CD4-positive, alpha-beta T cell treated with Interleukin-15 for 1 hour (primary cell): ENCODE measurements at regions not wholly inside any gene's neighbourhood (a gene's known extent, or its start where the extent isn't known, plus 50 kb on each side); places are given as distances from the start of the nearest gene placed in this dataset.

ENCODE experiments used
- DNase-seq: peaks from one replicate; pipeline ENCODE4 v3.0.0-alpha.2; 2020

DNA sequence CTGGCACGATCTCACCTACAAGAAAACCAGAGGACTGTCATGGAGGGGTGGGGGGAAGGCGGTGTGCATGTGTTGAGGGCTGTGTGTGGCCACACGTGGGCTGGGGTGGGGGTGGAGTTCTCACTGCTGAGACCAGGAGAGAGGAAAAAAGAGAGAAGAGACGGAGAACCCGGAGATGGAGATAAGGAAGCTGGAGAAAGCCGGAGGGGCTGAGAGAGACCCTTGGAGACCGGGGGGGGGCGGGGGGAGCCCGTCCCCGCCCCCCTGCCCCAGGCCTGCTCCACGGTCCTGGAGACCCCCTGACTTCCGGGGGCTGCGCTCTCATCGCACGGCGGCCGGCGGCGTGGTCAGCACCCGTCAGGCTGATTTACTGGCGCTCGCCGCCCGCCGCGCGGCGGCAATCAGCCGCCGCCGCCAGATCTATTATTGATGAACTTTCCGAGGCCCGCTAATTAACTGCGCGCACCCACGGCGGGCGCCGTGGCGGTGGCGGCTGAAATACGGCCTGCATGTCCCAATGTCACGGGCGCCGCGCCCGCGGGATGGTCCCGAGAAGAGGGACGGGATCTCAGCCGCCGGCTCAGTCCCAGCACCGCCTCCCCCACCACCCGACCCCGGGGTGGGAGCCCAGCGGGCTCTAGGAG lies 187.4 kb downstream of the MN1 start:
- DNase-seq, result no peak

DNA sequence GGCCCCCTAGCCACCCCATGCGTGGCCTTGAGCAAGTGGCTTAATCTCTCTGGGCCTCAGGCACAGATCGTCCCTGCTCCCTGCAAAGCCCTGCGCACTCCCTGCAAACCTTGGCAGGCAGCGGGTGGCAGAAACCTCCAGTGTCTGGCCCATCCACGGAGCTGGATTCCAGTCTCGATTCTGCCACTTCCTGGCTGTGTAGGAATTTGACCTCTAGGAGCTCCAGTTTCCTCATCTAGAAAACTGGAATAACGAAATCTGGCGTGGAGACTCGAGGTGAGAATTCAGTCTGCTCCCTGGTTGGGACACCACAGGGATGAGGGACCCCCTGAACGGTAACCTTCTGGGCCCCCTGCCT lies 186.9 kb downstream of the MN1 start:
- DNase-seq, result no peak

DNA sequence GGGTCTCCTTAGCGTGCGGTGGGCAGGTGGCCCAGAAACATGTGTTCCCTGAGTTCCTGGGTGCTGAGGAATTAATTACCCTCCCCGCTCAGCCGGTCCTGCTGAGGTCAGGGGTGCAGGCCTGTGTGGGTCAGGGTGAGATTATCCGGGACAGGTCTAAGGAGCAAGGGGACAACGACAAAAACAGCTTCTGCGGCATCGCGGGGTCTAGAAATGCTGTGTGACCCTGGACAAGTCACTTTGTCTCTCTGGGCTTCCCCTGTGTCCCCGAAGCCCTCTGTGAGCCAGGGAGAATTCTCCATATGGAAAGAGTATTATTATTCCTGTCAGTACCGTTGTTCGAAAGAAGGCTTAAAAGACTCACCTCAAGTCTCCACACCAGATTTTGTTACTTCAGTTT lies 186.1 kb downstream of the MN1 start:
- DNase-seq, result no peak

DNA sequence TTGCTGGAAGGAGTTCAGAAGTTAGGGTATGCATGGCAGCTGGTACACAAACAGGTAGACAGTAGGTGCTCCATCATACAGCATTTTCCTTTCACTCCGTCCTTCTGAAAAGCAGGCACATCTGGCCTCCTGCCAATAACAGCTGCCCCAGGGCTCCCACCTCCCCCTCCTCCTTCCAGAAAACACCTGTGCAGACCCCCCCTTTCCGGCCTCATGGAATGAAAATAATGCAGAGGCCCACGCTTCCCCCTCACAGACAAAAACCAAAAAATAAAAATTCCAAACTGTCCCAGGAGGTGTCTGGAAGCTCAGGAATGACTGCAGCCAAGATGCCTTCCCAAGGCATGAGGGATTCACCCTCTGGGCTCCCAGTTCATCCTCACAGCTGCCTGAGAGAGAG lies 185.5 kb downstream of the MN1 start:
- no peak for DNase-seq

DNA sequence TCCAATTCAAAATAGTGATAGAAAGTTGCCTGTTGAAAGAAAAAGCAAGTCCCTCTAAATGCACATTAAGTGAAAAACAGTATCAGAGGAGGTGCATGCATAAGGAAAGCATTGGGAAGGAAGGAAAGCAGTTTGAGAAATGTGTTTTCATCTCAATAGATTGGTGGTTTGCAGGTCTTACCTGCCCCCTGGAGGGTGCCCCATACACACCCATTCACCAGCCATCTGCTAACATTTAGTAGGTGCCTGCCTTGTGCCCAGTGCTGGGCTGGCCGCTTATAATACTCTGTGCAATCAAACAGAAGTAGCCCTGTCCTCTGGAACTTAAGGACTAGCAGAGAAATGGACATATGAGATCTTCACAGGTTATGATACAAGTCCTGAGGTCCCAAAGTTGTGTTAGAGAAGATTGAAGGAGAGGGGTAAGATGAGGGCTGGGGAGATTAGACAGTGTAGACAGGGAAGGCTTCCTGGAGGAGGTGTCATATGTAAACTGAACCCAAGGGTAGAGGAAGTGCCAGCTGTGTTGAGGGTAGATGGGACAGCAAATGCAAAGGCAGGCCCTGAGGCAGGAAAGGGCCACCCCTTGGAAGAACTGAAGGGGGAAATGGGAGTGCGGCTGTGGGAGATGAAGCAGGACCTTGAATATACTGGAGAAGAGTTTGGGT lies 184.2 kb downstream of the MN1 start:
- DNase-seq, result no peak

DNA sequence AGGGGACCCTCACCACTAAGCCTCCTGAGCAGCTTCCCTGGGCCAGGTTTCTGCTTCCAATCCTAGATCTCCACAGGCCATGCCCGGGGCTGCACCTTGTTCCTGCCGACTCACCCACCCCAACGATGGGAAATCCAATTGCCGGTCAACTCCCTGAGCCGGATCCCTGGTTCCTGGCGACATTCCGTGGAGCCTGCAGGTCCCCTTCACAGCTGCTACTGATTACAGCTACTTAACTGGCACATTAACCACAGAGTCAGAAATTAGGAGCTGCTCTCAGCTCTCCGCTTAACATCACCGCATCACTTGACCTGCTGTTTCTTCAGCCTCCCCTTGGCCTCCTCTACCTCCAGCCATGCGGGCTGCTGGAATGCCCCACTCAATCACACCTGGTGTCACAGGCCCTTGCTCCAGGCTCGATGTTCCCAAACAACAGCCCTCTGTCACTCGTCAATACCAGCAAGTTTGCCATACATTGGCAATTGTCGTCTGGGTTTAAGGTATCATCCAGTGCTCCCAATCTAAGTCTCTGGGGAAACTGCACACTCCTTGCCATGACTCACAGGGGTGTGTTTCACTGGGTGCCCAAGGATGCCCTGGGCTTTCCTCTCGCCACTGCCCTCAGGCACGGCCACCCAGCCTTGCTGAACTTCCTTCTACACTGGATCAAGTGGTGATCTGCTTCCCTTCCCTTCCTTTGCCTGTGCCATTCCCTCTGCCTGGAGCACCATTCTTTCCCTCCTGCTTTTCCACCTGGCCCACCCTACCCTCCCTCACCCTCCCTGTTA lies 181.0 kb downstream of the MN1 start:
- no peak for DNase-seq

DNA sequence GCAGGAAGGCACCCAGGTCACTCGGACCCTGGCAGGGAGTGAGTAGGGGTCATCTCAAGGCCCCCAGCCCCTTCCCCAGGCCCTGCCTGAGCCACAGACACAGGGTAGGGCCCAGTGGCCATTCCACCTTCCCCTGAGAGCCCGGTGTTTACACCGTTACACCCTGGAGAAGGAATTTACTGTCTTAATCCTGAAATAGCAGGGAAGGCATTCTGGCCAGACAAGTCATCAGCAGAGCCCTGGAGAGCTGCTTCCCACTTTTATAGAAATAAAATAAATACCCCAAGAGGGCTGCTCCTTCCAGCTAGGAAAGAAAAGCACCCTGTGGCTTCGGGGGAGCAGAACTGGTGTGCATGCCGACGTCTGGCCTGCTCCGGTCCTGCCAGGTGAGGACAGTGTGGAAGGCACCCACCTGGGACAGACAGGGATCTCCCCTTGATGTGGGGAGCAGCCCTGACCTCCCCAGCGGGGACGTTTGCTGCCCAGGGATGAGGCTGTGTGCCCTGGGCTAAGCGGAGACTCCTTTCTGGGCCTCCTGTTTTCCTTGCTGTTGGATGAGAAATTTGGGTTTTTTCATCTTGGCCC lies 180.0 kb downstream of the MN1 start:
- DNase-seq, result no peak

DNA sequence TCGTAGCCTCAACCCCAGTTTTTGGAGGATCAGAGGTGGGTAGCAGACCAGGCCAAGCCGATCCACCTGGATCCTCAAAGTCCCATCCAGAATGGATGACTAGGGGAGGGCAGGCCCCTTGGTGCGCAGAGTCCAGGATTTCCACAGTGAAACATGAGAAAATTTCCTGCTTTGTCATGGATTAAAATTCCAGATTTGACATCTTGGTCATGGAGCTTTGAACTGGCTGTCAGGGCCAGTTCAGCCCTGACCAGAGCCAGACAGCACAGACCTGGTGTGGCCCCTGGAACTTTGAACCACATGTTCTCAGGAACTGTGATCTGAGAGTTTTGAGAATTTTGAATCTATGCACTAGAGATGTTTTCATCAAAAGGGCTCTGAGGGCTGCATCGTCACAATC lies 177.5 kb downstream of the MN1 start:
- DNase-seq, result no peak

DNA sequence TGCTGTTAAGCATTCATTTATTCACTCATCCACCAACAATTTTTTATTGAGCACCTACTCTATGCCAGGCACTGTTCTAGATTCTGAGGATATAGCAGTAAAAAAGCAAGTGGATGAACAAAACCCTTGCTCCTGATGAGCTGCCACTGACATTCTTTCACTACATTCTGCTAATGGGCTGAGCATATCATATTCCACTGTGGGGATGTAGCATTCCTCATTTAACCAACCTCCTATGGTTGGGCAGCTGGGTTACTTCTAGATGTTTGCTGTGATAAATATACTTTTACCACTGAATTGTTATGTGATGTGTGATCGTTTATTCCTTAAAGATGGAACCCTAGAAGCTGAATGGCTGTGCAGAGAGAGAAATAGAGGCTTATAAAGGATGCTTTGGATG lies 176.9 kb downstream of the MN1 start:
- DNase-seq, result no peak

DNA sequence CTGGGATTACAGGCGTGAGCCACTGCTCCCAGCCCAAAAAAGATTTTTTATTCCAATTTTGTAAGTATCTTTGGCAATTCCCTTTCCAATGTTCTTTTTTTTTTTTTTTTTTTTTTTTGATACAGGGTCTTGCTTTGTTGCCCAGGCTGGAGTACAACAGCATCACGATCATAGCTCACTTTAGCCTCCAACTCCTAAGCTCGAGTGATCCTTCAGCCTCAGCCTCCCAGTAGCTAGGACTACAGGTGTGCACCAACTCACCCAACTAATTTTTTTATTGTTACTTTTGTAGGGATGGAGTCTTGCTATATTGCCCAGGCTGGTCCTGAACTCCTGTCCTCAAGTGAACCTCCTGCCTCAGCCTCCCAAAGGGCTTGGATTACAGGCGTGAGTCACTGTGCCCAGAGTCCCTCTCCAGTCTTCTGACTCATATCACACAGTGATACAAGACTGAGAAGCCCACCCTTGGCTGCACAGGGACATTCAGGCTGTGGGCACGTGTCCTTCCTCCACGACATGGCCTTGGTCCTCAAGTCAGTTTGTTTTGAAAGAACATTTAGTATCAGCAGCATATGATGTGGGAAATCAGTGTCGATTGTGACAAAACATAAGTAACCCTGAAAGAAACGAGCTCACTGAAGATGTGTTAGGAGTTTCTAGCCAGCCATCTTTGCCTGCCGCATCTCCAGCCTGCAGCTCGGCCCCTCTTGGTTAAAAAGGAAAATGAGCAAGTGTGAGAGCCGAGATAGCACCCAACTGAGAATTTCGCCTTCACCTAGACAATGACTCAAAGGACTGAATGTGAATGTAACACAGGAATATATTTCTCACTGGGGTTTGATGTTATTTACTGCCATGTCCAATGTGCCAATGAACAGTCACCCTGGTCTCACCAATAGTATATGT lies 175.5 kb downstream of the MN1 start:
- no peak for DNase-seq

DNA sequence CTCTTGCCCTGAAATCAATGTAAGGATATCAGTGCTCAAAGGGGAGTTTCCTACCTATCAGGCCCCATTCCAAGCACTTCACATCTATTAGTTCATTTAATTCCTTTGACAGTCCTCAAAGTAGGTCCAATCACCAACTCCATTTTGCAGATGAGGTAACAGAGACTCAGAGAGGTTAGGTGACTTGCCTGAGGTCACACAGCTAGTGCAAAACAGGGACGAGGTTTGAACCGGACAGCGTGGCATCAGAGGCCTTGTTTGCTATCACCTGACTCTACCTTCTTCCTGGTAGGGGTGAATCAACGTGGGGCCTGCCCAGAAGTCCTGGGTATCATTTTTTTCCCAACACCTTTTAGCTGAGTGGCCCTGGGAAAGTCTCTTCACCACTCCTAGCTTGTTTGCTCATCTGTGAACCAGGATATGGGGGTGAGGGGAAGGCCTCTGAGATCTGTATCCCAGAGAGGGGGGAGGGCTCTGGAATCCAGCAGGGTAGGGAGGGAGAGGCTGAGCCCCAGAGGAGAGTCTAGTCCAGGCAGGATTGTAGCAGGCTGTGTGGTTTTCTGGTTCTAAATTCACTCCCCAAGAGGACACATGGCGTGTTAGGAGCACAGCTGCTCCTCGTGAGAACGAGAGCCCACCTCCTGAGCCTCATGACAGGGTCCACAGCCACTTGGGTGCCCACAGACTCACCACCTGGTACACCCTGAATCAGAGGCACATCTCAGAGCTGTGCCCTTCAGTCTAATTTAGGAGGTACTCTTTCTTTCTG lies 174.7 kb downstream of the MN1 start:
- no peak for DNase-seq

DNA sequence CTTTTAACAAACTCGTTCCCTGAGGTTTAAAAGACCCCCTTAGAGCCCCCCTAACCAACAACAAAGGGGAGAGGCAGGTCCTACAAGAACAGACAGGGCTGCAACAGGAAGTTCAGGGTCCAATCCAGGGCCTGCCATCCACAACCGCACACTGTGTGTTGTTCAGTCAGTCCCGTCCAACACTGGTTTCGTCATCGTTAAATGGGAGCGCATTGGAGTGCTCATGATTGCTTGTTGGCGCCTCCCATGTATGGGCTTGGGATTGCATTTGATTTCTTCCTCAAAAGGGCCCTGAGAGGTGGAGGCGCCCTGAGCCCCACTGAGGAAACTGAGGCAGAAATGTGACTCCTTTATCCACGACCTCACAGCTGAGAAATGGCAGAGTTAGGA lies 174.1 kb downstream of the MN1 start:
- no peak for DNase-seq

DNA sequence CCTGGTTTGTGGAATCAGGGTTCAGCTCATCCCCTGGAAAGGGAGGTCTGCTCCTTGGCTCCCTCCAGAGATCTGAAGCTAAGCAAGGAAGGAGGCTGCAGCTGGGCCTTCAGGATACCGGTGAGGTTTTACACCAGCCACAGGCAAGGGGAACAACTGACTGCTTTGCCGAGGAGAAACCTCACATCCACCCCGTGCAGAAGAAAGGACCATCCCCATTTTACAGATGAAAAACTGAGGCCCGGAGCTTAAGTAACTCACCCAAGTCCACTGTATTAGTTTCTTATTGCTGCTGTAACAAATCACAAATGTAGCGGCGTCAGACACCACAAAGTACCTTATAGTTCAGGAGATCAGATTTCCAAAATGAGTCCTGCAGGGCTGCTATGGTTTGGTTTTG lies 173.7 kb downstream of the MN1 start:
- no peak for DNase-seq

DNA sequence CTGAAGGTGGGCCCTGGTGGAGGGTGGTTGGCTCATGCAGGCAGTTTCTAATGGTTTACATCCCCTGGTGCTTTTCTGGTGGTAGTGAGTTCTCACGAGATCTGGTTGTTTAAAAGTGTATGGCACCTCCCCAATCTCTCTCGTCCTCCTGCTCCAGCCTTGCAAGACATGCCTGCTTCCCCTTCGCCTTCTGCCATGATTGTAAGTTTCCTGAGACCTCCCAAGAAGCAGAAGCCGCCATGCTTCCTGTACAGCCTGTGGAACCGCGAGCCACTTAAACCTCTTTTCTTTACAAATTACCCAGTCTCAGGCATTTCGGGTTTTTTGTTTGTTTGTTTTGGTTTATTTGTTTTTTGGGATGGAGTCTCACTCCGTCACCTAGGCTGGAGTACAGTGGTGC lies 173.2 kb downstream of the MN1 start:
- DNase-seq, result no peak

DNA sequence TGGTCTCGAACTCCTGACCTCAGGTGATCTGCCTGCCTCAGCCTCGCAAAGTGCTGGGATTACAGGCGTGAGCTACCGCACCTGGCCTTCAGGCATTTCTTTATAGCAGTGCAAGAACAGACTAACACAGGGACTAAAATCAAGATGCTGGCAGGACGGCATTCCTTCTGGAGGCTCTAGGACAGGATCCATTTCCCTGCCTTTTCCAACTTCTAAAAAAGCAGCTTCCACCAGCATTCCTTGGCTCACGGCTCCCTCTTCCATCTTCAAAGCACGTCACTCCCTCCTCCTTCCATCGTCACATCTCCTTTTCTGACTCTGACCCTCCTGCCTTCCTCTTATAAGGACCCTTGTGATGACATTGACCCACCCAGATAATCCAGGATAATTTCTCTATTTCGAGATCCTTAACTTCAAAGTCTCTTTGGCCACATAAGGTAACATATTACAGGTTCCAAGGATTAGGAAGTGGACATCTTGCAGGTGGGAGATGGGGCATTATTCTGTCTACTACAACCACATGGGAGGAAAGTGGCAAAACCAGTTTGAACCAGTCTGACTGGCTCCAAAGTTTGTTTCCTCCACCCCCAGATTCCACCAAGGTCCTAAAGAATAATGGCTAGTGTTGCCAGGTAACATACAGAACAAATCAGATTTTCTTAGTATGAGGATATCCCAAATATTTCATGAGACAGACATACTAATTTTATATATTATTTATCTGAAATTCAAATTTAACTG lies 172.5 kb downstream of the MN1 start:
- no peak for DNase-seq

DNA sequence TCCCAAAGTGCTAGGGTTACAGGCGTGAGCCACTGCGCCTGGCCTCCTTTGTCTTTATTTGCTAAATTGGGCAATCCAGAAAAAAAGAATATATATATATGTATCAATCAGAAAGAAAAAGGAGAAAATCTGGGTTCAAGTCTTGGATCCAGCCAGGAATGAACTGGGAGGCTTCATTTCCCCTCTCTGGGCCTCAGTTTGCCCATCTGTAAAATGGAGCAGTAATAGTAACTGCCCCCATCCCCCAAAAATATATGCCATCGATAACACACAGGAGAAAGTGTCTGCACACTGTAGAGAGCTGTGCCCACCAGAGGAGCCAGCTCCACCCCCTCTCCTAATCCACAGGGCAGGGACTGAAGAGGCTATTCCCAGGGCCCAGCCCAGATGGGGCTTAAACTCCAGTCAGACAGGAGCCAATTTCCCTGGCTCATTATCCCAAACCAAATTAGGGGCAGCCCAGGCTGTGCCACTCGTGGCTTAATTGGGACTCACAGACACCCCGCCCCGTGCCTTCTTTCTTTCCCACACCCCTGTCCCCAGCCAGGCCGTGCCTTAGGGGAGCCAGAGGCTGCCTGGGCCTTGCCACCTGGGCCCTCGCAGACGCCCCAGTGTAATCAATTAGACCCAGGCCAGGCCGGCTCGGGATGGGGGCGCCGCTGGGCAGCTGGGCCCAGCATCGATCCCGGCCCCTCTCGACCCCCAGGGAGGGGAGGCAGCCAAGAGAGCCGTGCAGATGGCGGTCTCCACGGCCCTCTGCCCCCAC lies 171.5 kb downstream of the MN1 start:
- DNase-seq, result no peak

DNA sequence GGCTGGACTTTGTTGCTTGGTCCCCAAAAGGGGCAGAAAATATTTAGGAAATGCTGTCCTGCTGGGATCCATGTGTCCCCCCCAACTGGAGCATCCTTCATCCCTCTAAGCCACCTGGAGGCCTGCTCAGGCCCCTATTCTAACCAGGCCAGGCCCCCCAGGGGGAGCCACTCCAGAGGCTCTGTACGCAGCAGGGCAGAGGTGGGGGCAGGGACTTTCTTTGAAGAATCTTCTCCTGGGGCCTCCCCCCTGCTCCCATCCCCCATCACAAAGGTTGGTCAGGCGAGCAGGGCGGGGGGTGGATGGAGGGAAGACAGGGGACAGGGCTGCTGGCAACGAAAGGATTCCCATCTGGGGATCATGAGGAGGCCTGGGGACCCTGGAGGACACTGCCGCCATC lies 170.8 kb downstream of the MN1 start:
- DNase-seq, result no peak

DNA sequence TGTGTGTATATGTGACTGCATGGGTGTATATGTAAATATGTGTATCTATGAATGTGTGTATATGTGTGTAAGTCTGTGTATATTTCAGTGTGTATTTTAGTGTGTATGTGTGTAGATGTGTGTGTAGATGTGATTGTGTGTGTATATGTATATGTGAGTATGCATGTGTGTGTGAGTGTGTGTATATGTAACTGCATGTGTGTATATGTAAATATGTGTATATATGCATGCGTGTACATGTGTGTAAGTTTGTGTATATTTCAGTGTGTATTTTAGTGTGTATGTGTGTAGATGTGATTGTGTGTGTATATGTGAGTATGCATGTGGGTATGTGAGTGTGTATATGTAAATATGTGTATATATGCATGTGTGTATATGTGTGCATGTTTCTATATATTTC lies 169.9 kb downstream of the MN1 start:
- DNase-seq, result no peak

DNA sequence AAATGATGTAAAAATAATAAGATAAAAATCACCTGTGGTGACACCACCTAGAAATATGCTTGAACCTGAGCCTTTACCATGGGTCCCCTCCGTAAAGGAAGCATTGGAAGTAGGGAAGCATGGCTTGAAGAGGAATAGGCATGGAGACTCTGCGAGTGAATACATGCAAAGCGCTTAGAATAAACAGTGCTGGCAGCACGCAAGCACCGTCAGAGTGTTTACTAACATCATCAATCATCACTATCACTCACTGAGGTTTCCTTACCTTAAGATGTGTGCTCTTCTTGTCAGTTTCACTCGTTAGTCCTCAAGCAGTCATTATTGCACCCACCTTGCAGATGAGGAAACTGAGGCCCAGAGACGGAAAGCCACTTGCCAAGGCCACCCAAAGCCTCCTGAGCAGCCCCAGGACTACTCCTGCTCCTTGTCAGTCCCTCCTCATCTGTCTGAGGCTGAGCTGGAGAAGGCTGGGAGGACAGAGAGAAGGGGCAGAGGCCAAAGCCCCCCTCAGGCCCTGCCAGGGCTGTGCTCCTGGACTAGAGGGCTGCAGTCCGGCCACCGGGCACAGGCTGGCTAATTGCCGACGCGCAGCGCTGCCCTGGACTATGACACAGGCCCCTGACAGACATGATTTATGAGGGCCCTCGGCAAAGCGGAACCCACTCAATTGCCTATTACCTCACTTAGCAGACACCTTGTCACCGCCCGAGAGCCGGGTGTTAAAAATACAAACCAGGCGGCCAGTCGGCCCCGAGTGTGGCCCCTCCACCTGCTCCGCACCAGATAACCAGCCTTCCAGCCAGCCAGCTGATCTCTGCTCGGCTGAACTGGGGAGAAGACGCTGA lies 168.9 kb downstream of the MN1 start:
- DNase-seq, result no peak
